WTC11 (cell line): ENCODE measurements at regions not wholly inside any gene's neighbourhood (a gene's known extent, or its start where the extent isn't known, plus 50 kb on each side); places are given as distances from the start of the nearest gene placed in this dataset.
A peak's percentile ranks its signal among the peaks of the same experiment; 100 is the strongest.

Source experiments
- ATAC-seq: fragments of 200-7000 bp; cut with Tn5 transposase; 2 replicates; pipeline ENCODE4 v1.10.0; 2021; ENCODE audit warnings: mild to moderate bottlenecking, moderate library complexity
- CTCF ChIA-PET: fragments of 300-600 bp; sonication (Branson Sonifier 250); formaldehyde crosslinking; loops from one replicate; lab custom pipeline; 2021; ENCODE audit warnings: antibody characterized with exemption; lab: Charles Lee
- POLR2A ChIA-PET: fragments of 350-600 bp; sonication (Branson Sonifier 250); formaldehyde crosslinking; loops from one replicate; lab custom pipeline; 2021; ENCODE audit warnings: antibody characterized with exemption; lab: Charles Lee
- DNase-seq: peaks from one replicate; pipeline ENCODE4 v3.0.0; 2021; ENCODE audit warnings: low spot score
- H3K27ac Mint-ChIP-seq: 2 replicates; pipeline ENCODE4 v1.8.0; 2021; ENCODE audit warnings: mixed read lengths
- H3K27me3 Mint-ChIP-seq: 2 replicates; pipeline ENCODE4 v1.8.0; 2021; ENCODE audit warnings: low read depth, mild to moderate bottlenecking, moderate library complexity, mixed read lengths
- H3K36me3 Mint-ChIP-seq: 2 replicates; pipeline ENCODE4 v1.8.0; 2021; ENCODE audit warnings: mixed read lengths
- H3K4me1 Mint-ChIP-seq: 2 replicates; pipeline ENCODE4 v1.8.0; 2022; ENCODE audit warnings: mixed read lengths
- H3K4me3 Mint-ChIP-seq: 2 replicates; pipeline ENCODE4 v1.8.0; 2021; ENCODE audit warnings: mild to moderate bottlenecking, moderate library complexity, mixed read lengths
- H3K9me3 Mint-ChIP-seq: 2 replicates; pipeline ENCODE4 v1.8.0; 2021; ENCODE audit warnings: mixed read lengths
- ATF1 ChIP-seq: sonication (generic); formaldehyde crosslinking; IDR thresholded peaks from 2 replicates; pipeline ENCODE4 v1.8.1; 2023; ENCODE audit warnings: mild to moderate bottlenecking, moderate library complexity, missing genetic modification reagents
- ELF4 ChIP-seq: sonication (generic); formaldehyde crosslinking; IDR thresholded peaks from 2 replicates; pipeline ENCODE4 v1.8.1; 2022; ENCODE audit warnings: low read depth, mild to moderate bottlenecking, moderate library complexity, missing genetic modification reagents
- ETV6 ChIP-seq: sonication (generic); formaldehyde crosslinking; IDR thresholded peaks from 2 replicates; pipeline ENCODE4 v1.8.1; 2022; ENCODE audit warnings: mild to moderate bottlenecking, missing genetic modification reagents
- GABPB1 ChIP-seq: sonication (generic); formaldehyde crosslinking; IDR thresholded peaks from 2 replicates; pipeline ENCODE4 v1.8.1; 2023; ENCODE audit warnings: mild to moderate bottlenecking, missing genetic modification reagents
- JAZF1 ChIP-seq: fragments of 250-450 bp; sonication (Bioruptor Pico); IDR thresholded peaks from 2 replicates; pipeline ENCODE4 v1.9.0; 2021; ENCODE audit warnings: moderate library complexity, mild to moderate bottlenecking, inconsistent platforms
- MXD4 ChIP-seq: fragments of 250-450 bp; sonication (Bioruptor Pico); IDR thresholded peaks from 2 replicates; pipeline ENCODE4 v1.8.0; 2021; ENCODE audit warnings: mild to moderate bottlenecking, moderate library complexity, borderline replicate concordance
- ZNF232 ChIP-seq: sonication (generic); formaldehyde crosslinking; IDR thresholded peaks from 2 replicates; pipeline ENCODE4 v1.8.0; 2022; ENCODE audit warnings: mild to moderate bottlenecking, missing genetic modification reagents
- ZNF396 ChIP-seq: fragments of 250-450 bp; sonication (Bioruptor Pico); IDR thresholded peaks from 2 replicates; pipeline ENCODE4 v1.8.0; 2021; ENCODE audit warnings: mild to moderate bottlenecking, moderate library complexity, borderline replicate concordance
- ZNF416 ChIP-seq: fragments of 250-450 bp; sonication (Bioruptor Pico); IDR thresholded peaks from 2 replicates; pipeline ENCODE4 v1.9.0; 2021; ENCODE audit warnings: mild to moderate bottlenecking, inconsistent platforms
- TF ChIP-seq, protein P1 (sequence below): sonication (generic); formaldehyde crosslinking; IDR thresholded peaks from 2 replicates; pipeline ENCODE4 v1.8.1; 2023; ENCODE audit warnings: mild to moderate bottlenecking, missing genetic modification reagents, borderline replicate concordance
- TF ChIP-seq, protein P2 (sequence below): sonication (generic); formaldehyde crosslinking; IDR thresholded peaks from 2 replicates; pipeline ENCODE4 v1.8.0; 2023; ENCODE audit warnings: missing genetic modification reagents, mild to moderate bottlenecking, borderline replicate concordance
- TF ChIP-seq, protein P3 (sequence below): sonication (generic); formaldehyde crosslinking; IDR thresholded peaks from 2 replicates; pipeline ENCODE4 v1.8.1; 2023; ENCODE audit warnings: mild to moderate bottlenecking, missing genetic modification reagents, moderate library complexity
- TF ChIP-seq, protein P4 (sequence below): fragments of 250-450 bp; sonication (Bioruptor Pico); IDR thresholded peaks from 2 replicates; pipeline ENCODE4 v2.1.2; 2022; ENCODE audit warnings: mild to moderate bottlenecking, moderate library complexity
- TF ChIP-seq, protein P5 (sequence below): sonication (generic); formaldehyde crosslinking; IDR thresholded peaks from 2 replicates; pipeline ENCODE4 v1.8.1; 2023; ENCODE audit warnings: mild to moderate bottlenecking, missing genetic modification reagents
- TF ChIP-seq, protein P6 (sequence below): fragments of 250-450 bp; sonication (Bioruptor Pico); IDR thresholded peaks from 2 replicates; pipeline ENCODE4 v1.8.0; 2021; ENCODE audit warnings: mild to moderate bottlenecking
- TF ChIP-seq, protein P7 (sequence below): sonication (generic); formaldehyde crosslinking; IDR thresholded peaks from 2 replicates; pipeline ENCODE4 v1.8.1; 2022; ENCODE audit warnings: mild to moderate bottlenecking, missing genetic modification reagents, moderate library complexity, borderline replicate concordance

DNA sequence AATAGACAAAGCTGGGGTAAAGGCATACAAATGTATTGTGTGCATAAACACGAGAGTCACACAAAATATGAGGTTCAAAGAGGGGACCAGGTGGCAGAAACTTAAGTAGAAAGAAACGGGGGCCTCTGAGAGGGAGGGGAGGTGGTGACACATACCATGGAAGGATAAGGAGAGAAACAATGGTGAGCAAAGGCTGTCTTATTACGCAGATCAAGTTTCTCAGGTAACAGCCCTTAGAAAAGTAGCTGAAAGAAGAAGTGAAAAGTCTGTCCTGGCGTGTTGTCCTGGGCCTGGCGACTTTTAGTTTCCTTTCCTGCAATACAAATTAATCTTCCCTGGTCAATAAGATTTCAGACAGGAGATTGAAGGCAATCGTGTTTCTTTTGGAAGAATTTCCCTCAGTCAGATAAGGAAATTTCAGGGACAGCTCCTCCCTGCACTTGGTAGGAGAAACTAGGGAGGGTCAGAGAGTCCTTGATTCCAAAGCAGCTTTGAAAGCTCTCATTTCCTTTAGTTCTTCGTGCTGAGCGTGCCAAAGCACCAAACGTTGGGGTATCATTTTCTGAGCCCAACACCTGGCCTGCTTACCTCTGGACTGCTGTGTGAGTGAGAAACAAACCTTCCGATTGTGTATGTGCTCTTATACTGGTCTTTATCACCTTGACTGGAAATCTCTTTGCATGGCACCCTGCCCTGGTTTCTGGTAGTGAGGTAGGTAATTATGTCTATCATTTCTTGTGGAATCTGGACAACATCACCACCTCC, 676.7 kb upstream of the LCORL start (continued):
- TF ChIP-seq, protein P1, sequence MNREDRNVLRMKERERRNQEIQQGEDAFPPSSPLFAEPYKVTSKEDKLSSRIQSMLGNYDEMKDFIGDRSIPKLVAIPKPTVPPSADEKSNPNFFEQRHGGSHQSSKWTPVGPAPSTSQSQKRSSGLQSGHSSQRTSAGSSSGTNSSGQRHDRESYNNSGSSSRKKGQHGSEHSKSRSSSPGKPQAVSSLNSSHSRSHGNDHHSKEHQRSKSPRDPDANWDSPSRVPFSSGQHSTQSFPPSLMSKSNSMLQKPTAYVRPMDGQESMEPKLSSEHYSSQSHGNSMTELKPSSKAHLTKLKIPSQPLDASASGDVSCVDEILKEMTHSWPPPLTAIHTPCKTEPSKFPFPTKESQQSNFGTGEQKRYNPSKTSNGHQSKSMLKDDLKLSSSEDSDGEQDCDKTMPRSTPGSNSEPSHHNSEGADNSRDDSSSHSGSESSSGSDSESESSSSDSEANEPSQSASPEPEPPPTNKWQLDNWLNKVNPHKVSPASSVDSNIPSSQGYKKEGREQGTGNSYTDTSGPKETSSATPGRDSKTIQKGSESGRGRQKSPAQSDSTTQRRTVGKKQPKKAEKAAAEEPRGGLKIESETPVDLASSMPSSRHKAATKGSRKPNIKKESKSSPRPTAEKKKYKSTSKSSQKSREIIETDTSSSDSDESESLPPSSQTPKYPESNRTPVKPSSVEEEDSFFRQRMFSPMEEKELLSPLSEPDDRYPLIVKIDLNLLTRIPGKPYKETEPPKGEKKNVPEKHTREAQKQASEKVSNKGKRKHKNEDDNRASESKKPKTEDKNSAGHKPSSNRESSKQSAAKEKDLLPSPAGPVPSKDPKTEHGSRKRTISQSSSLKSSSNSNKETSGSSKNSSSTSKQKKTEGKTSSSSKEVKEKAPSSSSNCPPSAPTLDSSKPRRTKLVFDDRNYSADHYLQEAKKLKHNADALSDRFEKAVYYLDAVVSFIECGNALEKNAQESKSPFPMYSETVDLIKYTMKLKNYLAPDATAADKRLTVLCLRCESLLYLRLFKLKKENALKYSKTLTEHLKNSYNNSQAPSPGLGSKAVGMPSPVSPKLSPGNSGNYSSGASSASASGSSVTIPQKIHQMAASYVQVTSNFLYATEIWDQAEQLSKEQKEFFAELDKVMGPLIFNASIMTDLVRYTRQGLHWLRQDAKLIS (CRISPR knock-in tag), result no peak
- TF ChIP-seq GABPB1 (no peak), ZNF396 (CRISPR knock-in tag) (no peak), ATF1 (CRISPR knock-in tag) (no peak)
- TF ChIP-seq, protein P2, sequence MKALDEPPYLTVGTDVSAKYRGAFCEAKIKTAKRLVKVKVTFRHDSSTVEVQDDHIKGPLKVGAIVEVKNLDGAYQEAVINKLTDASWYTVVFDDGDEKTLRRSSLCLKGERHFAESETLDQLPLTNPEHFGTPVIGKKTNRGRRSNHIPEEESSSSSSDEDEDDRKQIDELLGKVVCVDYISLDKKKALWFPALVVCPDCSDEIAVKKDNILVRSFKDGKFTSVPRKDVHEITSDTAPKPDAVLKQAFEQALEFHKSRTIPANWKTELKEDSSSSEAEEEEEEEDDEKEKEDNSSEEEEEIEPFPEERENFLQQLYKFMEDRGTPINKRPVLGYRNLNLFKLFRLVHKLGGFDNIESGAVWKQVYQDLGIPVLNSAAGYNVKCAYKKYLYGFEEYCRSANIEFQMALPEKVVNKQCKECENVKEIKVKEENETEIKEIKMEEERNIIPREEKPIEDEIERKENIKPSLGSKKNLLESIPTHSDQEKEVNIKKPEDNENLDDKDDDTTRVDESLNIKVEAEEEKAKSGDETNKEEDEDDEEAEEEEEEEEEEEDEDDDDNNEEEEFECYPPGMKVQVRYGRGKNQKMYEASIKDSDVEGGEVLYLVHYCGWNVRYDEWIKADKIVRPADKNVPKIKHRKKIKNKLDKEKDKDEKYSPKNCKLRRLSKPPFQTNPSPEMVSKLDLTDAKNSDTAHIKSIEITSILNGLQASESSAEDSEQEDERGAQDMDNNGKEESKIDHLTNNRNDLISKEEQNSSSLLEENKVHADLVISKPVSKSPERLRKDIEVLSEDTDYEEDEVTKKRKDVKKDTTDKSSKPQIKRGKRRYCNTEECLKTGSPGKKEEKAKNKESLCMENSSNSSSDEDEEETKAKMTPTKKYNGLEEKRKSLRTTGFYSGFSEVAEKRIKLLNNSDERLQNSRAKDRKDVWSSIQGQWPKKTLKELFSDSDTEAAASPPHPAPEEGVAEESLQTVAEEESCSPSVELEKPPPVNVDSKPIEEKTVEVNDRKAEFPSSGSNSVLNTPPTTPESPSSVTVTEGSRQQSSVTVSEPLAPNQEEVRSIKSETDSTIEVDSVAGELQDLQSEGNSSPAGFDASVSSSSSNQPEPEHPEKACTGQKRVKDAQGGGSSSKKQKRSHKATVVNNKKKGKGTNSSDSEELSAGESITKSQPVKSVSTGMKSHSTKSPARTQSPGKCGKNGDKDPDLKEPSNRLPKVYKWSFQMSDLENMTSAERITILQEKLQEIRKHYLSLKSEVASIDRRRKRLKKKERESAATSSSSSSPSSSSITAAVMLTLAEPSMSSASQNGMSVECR, result no peak

DNA sequence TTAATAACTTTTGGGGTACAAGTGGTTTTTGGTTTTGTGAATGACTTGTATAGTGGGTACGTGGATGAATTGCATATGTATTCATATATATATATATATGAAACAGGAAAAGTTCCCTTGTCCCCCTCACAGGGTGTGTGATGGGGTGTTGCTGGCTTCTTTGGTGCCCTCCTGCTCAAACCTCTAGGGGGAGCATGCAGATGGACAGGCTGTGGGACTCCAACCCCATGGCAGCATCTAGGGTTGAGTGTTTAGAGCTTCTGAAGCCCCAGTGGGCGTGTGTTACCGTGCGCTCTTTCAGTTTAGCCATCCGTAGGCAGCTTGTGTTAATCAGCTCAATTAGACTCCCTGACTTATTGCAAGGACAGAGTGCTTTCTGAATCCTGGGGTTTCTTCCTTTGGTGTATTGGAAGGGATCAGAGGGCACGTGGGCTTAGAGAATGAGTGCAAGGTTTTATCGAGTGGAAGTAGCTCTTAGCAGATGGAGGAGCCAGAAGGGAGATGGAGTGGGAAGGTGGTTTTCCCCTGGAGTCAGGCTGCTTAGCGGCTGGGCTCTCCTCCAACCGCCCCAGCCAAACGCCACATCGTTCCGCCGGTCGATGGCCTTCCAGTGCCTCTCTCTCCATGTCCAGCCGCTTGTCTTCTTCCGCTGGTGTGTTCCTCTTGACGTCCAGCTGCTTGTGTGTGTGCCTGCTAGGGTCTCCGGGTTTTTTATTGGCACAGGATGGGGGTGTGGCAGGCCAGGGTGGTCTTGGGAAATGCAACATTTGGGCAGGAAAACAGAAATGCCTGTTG, 674.4 kb upstream of the LCORL start:
- ATAC-seq (peak; percentile 4; the same call in 1 of the 2 replicates), DNase-seq (peak; percentile 24)
- CTCF ChIA-PET, result no interaction called here
- TF ChIP-seq, protein P3, sequence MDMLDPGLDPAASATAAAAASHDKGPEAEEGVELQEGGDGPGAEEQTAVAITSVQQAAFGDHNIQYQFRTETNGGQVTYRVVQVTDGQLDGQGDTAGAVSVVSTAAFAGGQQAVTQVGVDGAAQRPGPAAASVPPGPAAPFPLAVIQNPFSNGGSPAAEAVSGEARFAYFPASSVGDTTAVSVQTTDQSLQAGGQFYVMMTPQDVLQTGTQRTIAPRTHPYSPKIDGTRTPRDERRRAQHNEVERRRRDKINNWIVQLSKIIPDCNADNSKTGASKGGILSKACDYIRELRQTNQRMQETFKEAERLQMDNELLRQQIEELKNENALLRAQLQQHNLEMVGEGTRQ (CRISPR knock-in tag), result no peak
- TF ChIP-seq MXD4 (CRISPR knock-in tag) (no peak), ZNF232 (CRISPR knock-in tag) (no peak), ETV6 (no peak), ELF4 (no peak), ZNF416 (CRISPR knock-in tag) (no peak), JAZF1 (CRISPR knock-in tag) (no peak)
- TF ChIP-seq, protein P4, sequence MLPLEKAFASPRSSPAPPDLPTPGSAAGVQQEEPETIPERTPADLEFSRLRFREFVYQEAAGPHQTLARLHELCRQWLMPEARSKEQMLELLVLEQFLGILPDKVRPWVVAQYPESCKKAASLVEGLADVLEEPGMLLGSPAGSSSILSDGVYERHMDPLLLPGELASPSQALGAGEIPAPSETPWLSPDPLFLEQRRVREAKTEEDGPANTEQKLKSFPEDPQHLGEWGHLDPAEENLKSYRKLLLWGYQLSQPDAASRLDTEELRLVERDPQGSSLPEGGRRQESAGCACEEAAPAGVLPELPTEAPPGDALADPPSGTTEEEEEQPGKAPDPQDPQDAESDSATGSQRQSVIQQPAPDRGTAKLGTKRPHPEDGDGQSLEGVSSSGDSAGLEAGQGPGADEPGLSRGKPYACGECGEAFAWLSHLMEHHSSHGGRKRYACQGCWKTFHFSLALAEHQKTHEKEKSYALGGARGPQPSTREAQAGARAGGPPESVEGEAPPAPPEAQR (CRISPR knock-in tag), result no peak
- TF ChIP-seq, protein P5, sequence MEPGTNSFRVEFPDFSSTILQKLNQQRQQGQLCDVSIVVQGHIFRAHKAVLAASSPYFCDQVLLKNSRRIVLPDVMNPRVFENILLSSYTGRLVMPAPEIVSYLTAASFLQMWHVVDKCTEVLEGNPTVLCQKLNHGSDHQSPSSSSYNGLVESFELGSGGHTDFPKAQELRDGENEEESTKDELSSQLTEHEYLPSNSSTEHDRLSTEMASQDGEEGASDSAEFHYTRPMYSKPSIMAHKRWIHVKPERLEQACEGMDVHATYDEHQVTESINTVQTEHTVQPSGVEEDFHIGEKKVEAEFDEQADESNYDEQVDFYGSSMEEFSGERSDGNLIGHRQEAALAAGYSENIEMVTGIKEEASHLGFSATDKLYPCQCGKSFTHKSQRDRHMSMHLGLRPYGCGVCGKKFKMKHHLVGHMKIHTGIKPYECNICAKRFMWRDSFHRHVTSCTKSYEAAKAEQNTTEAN, result no peak
- TF ChIP-seq, protein P6, sequence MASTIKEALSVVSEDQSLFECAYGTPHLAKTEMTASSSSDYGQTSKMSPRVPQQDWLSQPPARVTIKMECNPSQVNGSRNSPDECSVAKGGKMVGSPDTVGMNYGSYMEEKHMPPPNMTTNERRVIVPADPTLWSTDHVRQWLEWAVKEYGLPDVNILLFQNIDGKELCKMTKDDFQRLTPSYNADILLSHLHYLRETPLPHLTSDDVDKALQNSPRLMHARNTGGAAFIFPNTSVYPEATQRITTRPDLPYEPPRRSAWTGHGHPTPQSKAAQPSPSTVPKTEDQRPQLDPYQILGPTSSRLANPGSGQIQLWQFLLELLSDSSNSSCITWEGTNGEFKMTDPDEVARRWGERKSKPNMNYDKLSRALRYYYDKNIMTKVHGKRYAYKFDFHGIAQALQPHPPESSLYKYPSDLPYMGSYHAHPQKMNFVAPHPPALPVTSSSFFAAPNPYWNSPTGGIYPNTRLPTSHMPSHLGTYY (CRISPR knock-in tag), result no peak
- TF ChIP-seq, protein P7, sequence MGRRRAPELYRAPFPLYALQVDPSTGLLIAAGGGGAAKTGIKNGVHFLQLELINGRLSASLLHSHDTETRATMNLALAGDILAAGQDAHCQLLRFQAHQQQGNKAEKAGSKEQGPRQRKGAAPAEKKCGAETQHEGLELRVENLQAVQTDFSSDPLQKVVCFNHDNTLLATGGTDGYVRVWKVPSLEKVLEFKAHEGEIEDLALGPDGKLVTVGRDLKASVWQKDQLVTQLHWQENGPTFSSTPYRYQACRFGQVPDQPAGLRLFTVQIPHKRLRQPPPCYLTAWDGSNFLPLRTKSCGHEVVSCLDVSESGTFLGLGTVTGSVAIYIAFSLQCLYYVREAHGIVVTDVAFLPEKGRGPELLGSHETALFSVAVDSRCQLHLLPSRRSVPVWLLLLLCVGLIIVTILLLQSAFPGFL (CRISPR knock-in tag), result no peak
- H3K36me3 Mint-ChIP-seq, result 0 out of 2 replicates have a peak, but pooled peaks cover 5% of the 10 kb centered on the region
- no peak overlapping the region for H3K27ac Mint-ChIP-seq
- POLR2A ChIA-PET, result no interaction called here
- no peaks in the 10 kb centered on the region for H3K9me3 Mint-ChIP-seq
- H3K27me3 Mint-ChIP-seq, result no peaks in the 10 kb centered on the region; the same call in 1 of the 2 replicates
- H3K4me1 Mint-ChIP-seq, result peaks cover 60% of the 10 kb centered on the region
- no peak overlapping the region for H3K4me3 Mint-ChIP-seq
